ENCODE measurements at regions not wholly inside any gene's neighbourhood (a gene's known extent, or its start where the extent isn't known, plus 50 kb on each side); places are given as distances from the start of the nearest gene placed in this dataset.

GRCh38 chr2:13006426-13006825 is 289.7 kb downstream of the TRIB2 start:
- Histone ChIP-seq H3K27ac (ENCODE audit: extremely low read length, insufficient read depth, low read length) (no peak overlapping the region), H3K9me3 (ENCODE audit: low read length) (no peaks in the 10 kb centered on the region), H3K4me3 (replicated peaks in 1 of 3; ENCODE audit: insufficient read depth in 1 of 3, low read depth in 2 of 3, low read length in 3 of 3) (no peak overlapping the region), H3K9ac (ENCODE audit: insufficient read depth, low read depth, low read length) (no peak overlapping the region), H2AFZ (ENCODE audit: low read length) (no peak overlapping the region), H3K4me2 (ENCODE audit: low read depth, low read length) (no peak overlapping the region), H4K20me1 (ENCODE audit: insufficient read depth, low read length) (no peaks in the 10 kb centered on the region), H3K36me3 (replicated peaks in 1 of 2; ENCODE audit: control insufficient read depth in 1 of 2, insufficient read depth in 2 of 2, low read length in 2 of 2) (no peaks in the 10 kb centered on the region), H3K79me2 (ENCODE audit: insufficient read depth, low read length) (no peaks in the 10 kb centered on the region), H3K27me3 (ENCODE audit: control insufficient read depth in 1 of 2, insufficient read depth in 2 of 2, low read length in 2 of 2) (no peaks in the 10 kb centered on the region), H3K4me1 (ENCODE audit: insufficient read depth, low read length) (no peaks in the 10 kb centered on the region)
- FAIRE-seq (no peak), DNase-seq (ENCODE audit: low spot score) (no peak), ATAC-seq (no peak)
- BruUV-seq (replicated peaks): no TSS peak
- ChIA-PET CTCF (ENCODE audit: low intra/inter-chr PET ratio, low total read pairs) (interaction anchor here (1.5 to 1.6 kb wide), 2 partner anchors 590 to 1177 kb away, joined by 3 to 13 read pairs; no protein-coding TSS in a partner anchor), POLR2A (no interaction called here)
- in situ Hi-C loops (cut with HindIII; ENCODE audit: extremely low pct_ligation_motif_present, low pct_unique_long_range_greater_than_20kb) (loop anchor here (5.0 to 10.0 kb wide), 2 partner anchors 839 to 1172 kb away; no protein-coding TSS in a partner anchor), intact Hi-C loops (cut with micrococcal nuclease; ENCODE audit: unreplicated experiment) (loop anchor here (5.0 to 10.0 kb wide), 4 partner anchors 289 to 1941 kb away; partner anchors contain the start of genes LPIN1 and TRIB2)
- WGBS (ENCODE audit: low lambda C conversion rate): 27% methylated on average over 4 of the region's 4 CpGs
- TF ChIP-seq FOXK1 (CRISPR knock-in tag; IDR thresholded peaks at IDR 0.05; ENCODE audit: borderline replicate concordance, low read depth) (no peak), SIN3A (IDR thresholded peaks at IDR 0.05; ENCODE audit: borderline replicate concordance, low read depth, low read length) (no peak), ZNF615 (CRISPR knock-in tag; IDR thresholded peaks at IDR 0.05; ENCODE audit: borderline replicate concordance) (no peak), RNF219 (CRISPR knock-in tag; IDR thresholded peaks at IDR 0.05) (no peak), MLX (CRISPR knock-in tag; IDR thresholded peaks at IDR 0.05) (no peak), TSC22D2 (CRISPR knock-in tag; IDR thresholded peaks at IDR 0.05; ENCODE audit: borderline replicate concordance) (no peak), PTBP1 (IDR thresholded peaks at IDR 0.05; ENCODE audit: low read depth, low read length, poor library complexity, severe bottlenecking) (no peak), ISX (CRISPR knock-in tag; conservative IDR thresholded peaks at IDR 0.05) (no peak), ZNF709 (CRISPR knock-in tag; IDR thresholded peaks at IDR 0.05) (no peak), GFI1 (CRISPR knock-in tag; IDR thresholded peaks at IDR 0.05; ENCODE audit: borderline replicate concordance) (no peak), HNRNPH1 (optimal IDR thresholded peaks at IDR 0.05; ENCODE audit: low read depth, low read length) (no peak), ZNF513 (CRISPR knock-in tag; conservative IDR thresholded peaks at IDR 0.05) (no peak), JUND (CRISPR knock-in tag; IDR thresholded peaks at IDR 0.05) (no peak), E2F5 (CRISPR knock-in tag; conservative IDR thresholded peaks at IDR 0.05) (no peak), ARHGAP35 (CRISPR knock-in tag; IDR thresholded peaks at IDR 0.05; ENCODE audit: borderline replicate concordance) (no peak)

Data from HepG2 (cell line).